BJ (cell line): ENCODE measurements at regions not wholly inside any gene's neighbourhood (a gene's known extent, or its start where the extent isn't known, plus 50 kb on each side); places are given as distances from the start of the nearest gene placed in this dataset.

Source experiments
- CTCF ChIA-PET: fragments of 350-600 bp; formaldehyde crosslinking; extraction: SDS; loops from one replicate; lab custom pipeline; 2021; ENCODE audit warnings: antibody characterized with exemption, inconsistent platforms; lab: Yijun Ruan, JAX
- POLR2A ChIA-PET: fragments of 300-600 bp; sonication (Branson Sonifier 250); formaldehyde crosslinking; extraction: SDS; loops from one replicate; lab custom pipeline; 2021; ENCODE audit warnings: antibody characterized with exemption; lab: Charles Lee
- DNase-seq: peaks from one replicate; pipeline ENCODE4 v3.0.0-alpha.2; 2011; ENCODE audit warnings: low read depth
- H3K27me3 ChIP-seq: 2 replicates; pipeline ENCODE4 v1.6.0; 2011; ENCODE audit warnings: low read length; ENCODE audit not compliant: control insufficient read depth, insufficient read depth
- H3K36me3 ChIP-seq: 2 replicates; pipeline ENCODE4 v1.5.1; 2011; ENCODE audit warnings: low read length; ENCODE audit not compliant: control insufficient read depth, insufficient read depth
- H3K4me3 ChIP-seq: 2 replicates; pipeline ENCODE4 v1.5.1; 2011; ENCODE audit warnings: low read depth, mild to moderate bottlenecking, control low read depth, low read length
- TF ChIP-seq, protein P1 (sequence below): IDR thresholded peaks from 2 replicates; pipeline ENCODE4 v1.5.1; 2011; ENCODE audit warnings: low read depth, mild to moderate bottlenecking, control low read depth, inconsistent platforms, low read length, moderate library complexity; ENCODE audit not compliant: insufficient read depth

DNA sequence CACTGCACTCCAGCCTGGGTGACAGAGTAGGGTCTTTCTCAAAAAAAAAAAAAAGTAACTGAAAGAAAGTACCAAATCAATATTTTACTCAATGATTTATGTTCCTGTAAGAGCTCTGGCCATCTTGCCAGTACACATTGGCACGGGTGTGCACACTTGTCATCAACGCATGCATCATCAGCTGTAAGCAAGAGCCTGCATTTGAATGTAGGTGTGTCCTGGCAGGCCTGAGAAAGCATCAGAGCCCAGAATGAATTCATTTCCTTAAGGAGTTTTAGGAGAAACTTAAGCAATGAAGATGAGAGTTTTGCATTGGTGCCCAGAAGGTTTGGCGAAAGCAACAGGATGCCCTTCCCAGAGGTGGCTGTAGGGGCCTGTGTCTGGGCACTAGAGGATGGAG lies 88.5 kb upstream of the FZD10 start:
- Histone ChIP-seq H3K27me3 (no peaks in the 10 kb centered on the region), H3K36me3 (no peaks in the 10 kb centered on the region), H3K4me3 (no peak overlapping the region)
- TF ChIP-seq, protein P1, sequence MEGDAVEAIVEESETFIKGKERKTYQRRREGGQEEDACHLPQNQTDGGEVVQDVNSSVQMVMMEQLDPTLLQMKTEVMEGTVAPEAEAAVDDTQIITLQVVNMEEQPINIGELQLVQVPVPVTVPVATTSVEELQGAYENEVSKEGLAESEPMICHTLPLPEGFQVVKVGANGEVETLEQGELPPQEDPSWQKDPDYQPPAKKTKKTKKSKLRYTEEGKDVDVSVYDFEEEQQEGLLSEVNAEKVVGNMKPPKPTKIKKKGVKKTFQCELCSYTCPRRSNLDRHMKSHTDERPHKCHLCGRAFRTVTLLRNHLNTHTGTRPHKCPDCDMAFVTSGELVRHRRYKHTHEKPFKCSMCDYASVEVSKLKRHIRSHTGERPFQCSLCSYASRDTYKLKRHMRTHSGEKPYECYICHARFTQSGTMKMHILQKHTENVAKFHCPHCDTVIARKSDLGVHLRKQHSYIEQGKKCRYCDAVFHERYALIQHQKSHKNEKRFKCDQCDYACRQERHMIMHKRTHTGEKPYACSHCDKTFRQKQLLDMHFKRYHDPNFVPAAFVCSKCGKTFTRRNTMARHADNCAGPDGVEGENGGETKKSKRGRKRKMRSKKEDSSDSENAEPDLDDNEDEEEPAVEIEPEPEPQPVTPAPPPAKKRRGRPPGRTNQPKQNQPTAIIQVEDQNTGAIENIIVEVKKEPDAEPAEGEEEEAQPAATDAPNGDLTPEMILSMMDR, result no peak
- POLR2A ChIA-PET, result no interaction called here
- no peak for DNase-seq
- CTCF ChIA-PET, result no interaction called here

DNA sequence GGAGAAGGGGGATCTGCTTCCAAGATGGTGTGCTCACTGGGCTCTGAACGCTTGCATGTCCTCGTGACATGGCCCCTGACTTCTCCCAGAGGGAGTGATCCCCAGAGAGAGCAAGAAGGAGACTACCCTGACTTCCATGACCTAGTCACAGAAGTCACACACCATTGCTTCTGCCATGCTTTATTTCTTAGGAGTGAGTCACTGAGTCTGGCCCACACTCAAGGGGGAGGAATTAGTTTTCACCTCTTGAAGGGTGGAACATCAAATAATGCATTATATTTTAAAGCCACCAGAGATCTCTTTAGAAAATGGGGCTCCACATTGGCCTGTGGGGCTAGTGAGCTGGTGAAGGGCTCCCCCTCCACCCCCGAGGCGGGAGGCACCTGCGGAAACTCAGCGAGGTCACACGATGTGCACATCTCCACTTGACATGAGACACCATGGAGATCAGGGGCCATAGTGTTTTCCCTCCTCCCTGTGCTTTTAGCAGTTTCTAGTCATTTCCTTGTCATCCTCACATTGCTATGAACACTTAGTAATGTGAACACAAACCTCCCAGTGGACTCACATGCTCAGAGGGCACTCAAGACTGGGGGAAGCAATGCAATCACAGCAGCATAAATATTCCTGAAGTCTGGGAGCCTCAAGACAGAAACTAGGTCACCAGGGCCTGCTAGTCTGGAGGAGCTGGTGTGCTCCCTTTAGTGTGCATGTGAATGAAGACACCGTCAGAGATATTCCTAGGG lies 87.4 kb upstream of the FZD10 start:
- H3K27me3 ChIP-seq, result no peaks in the 10 kb centered on the region
- CTCF ChIA-PET, result no interaction called here
- TF ChIP-seq, protein P1, result no peak
- POLR2A ChIA-PET, result no interaction called here
- H3K36me3 ChIP-seq, result no peaks in the 10 kb centered on the region
- DNase-seq, result no peak
- no peak overlapping the region for H3K4me3 ChIP-seq

DNA sequence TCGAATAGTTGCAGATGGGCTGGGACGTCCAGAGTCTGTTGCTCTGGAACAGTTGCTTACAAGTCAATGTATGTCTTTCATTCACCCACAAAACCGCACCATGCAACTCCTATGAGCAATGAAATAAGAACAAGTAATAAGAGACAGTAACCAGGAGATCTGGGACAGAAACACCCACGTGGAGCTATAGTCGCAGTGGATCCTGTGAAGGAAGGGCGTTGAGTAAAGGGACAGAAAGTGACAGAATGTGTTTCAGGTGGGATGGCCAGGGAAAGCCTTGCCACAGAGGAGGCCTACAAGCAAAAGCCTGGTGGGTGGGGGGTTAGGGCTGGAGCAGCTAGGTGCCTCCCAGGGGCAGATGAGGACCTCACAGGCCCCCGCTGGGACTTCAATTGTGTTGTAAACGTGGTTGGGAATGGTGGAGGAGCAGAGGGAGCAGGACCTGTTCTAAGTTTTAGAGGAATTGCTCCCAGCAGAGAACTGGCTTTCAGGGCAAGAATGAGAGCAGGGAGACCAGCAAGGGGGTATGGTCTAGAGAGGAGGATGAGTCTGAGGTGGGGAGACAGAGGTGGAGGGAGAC lies 86.7 kb upstream of the FZD10 start:
- ChIA-PET CTCF (no interaction called here), POLR2A (no interaction called here)
- no peaks in the 10 kb centered on the region for H3K27me3 ChIP-seq
- no peak for DNase-seq
- H3K4me3 ChIP-seq, result no peak overlapping the region
- TF ChIP-seq, protein P1, result no peak
- H3K36me3 ChIP-seq, result no peaks in the 10 kb centered on the region

DNA sequence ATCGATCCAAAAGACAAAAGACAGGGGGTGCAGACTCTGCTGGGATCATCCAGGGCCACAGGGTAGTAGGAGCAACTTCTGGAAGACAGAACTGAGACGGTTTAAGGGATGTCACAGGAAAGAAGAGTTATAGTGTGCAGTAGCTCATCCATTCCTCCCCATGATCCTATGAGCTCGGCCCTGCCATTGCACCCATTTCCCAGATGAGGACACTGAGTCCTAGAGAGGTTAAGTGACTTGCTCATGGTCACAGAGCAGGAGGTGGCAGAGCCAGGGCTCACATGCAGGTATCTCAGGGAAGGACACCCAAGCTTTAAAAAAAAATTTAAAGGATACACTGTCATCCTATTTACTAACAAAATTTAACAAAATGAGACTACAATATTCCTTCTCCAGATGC lies 86.1 kb upstream of the FZD10 start:
- H3K4me3 ChIP-seq, result no peak overlapping the region
- ChIA-PET POLR2A (no interaction called here), CTCF (no interaction called here)
- no peak for DNase-seq
- no peaks in the 10 kb centered on the region for H3K36me3 ChIP-seq
- H3K27me3 ChIP-seq, result no peaks in the 10 kb centered on the region
- TF ChIP-seq, protein P1, result no peak

DNA sequence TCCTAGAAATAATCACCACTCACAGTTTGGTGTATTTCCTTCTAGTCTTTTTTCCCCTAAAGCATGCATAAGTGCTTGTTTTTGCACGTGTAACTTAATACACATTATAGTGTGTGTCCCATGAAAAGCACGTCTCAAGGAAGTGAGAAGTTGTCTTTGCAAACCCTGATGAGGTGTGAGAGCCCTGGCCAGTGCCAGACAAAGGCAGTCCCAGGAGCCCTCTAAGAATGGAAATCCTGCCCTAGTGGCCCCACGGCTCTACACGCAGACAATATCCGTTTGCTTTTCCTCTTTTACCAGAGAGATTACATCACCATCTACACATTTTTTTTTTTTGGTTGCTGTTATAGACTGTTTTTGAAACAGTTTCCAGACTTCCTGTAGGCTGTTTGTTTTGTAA lies 85.5 kb upstream of the FZD10 start:
- DNase-seq, result no peak
- Histone ChIP-seq H3K27me3 (no peaks in the 10 kb centered on the region), H3K4me3 (no peak overlapping the region), H3K36me3 (no peaks in the 10 kb centered on the region)
- POLR2A ChIA-PET, result no interaction called here
- TF ChIP-seq, protein P1, result no peak
- CTCF ChIA-PET, result no interaction called here
